ENCODE measurements at regions not wholly inside any gene's neighbourhood (a gene's known extent, or its start where the extent isn't known, plus 50 kb on each side); places are given as distances from the start of the nearest gene placed in this dataset.
"Not testable (repeated sequence)": the region's sequence is repeated elsewhere in the genome, so short reads cannot be mapped to it uniquely, and the experiment has no call there.

DNA sequence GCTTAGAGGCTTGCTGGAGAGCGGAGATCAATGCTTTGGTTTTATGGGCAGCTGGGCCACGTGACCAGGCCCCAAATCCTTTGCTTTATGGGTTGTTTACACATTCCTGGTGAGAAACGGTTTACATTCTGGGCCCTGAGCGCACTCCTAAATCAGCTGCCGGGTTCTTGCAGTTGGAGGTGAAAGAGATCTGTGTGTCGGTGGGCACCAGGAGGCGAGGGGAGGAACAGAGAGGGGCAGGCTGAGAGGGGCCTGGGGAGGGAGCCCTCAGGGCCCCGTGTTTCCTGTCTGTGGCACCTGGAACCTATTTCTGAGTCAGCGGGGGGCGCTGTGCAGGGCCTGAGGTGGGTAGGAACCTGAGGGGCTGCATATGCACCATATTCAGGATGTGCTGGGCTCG, 63.5 kb upstream of the HAND1 start:
- H3K27me3 ChIP-seq (ENCODE audit: insufficient read depth, low read length), result peaks cover 15% of the 10 kb centered on the region
- H3K4me3 ChIP-seq (ENCODE audit: low read length), result no peak overlapping the region
- no peaks in the 10 kb centered on the region for H3K36me3 ChIP-seq (ENCODE audit: insufficient read depth, low read depth, low read length)
- H3K9me3 ChIP-seq (ENCODE audit: insufficient read depth, low read depth, low read length), result no peaks in the 10 kb centered on the region
- no peak overlapping the region for H3K27ac ChIP-seq (ENCODE audit: low read length)
- no peak overlapping the region for H3K9ac ChIP-seq (ENCODE audit: low read depth, low read length)
- H3K4me1 ChIP-seq (ENCODE audit: insufficient read depth, low read length), result peaks cover 9% of the 10 kb centered on the region; the same call in 1 of the 2 replicates

GRCh38 chr5:154540600-154540999, 62.6 kb upstream of the HAND1 start:
- Histone ChIP-seq H3K27ac (ENCODE audit: low read length) (no peak overlapping the region), H3K36me3 (ENCODE audit: insufficient read depth, low read depth, low read length) (no peaks in the 10 kb centered on the region), H3K9ac (ENCODE audit: low read depth, low read length) (no peak overlapping the region)

GRCh38 chr5:154538492-154538891, 60.5 kb upstream of the HAND1 start:
- peaks cover 15% of the 10 kb centered on the region for H3K27me3 ChIP-seq (ENCODE audit: insufficient read depth, low read length)
- no peak overlapping the region for H3K4me3 ChIP-seq (ENCODE audit: low read length)
- no peaks in the 10 kb centered on the region for H3K36me3 ChIP-seq (ENCODE audit: insufficient read depth, low read depth, low read length)
- H3K9me3 ChIP-seq (ENCODE audit: insufficient read depth, low read depth, low read length), result no peaks in the 10 kb centered on the region
- no peak overlapping the region for H3K27ac ChIP-seq (ENCODE audit: low read length)
- H3K4me1 ChIP-seq (ENCODE audit: insufficient read depth, low read length), result peaks cover 9% of the 10 kb centered on the region; the same call in 1 of the 2 replicates
- no peak overlapping the region for H3K9ac ChIP-seq (ENCODE audit: low read depth, low read length)

More at GRCh38 chr5:154540600-154540999, 62.6 kb upstream of the HAND1 start:
- H3K4me1 ChIP-seq (ENCODE audit: insufficient read depth, low read length), result peaks cover 9% of the 10 kb centered on the region; the same call in 1 of the 2 replicates
- H3K9me3 ChIP-seq (ENCODE audit: insufficient read depth, low read depth, low read length), result no peaks in the 10 kb centered on the region
- H3K27me3 ChIP-seq (ENCODE audit: insufficient read depth, low read length), result peaks cover 15% of the 10 kb centered on the region
- H3K4me3 ChIP-seq (ENCODE audit: low read length), result no peak overlapping the region

DNA sequence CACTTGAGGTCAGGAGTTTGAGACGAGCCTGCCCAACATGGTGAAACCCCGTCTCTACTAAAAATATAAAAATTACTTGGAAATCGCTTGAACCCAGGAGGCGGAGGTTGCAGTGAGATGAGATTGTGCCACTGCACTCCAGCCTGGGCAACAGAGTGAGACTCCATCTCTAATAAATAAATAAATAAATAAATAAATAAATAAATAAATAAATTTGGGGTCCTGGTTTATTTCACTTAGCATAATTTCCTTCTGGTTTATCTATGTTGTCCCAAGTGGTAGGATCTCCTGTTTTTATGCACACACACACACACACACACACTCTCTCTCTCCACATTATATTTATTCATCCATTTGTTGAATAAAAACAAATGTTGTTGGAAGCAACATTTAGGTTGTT, 58.4 kb upstream of the HAND1 start:
- not testable (repeated sequence) for H3K36me3 ChIP-seq (ENCODE audit: insufficient read depth, low read depth, low read length); H3K4me1 ChIP-seq (ENCODE audit: insufficient read depth, low read length); H3K9me3 ChIP-seq (ENCODE audit: insufficient read depth, low read depth, low read length); H3K9ac ChIP-seq (ENCODE audit: low read depth, low read length); H3K27ac ChIP-seq (ENCODE audit: low read length); H3K4me3 ChIP-seq (ENCODE audit: low read length); H3K27me3 ChIP-seq (ENCODE audit: insufficient read depth, low read length)

DNA sequence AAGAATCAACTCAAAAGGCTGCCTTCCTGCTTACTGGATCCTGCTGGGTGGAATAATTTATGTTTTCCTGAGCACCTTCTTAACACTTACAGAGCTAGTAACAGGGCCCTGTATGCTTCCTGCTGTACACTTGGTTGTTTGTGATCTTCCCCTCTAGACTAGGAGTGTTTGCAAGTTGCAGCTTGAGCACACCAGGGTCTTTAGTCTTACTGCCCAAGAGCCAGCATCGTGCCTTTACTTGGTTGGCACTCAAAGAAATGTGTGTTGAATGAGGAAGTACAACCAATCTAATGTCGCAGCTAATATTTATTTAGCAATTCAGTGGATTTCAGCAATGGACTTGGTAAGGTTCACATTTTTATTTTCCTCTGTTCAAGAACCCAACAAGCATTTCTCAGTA, 57.5 kb upstream of the HAND1 start:
- no peaks in the 10 kb centered on the region for H3K4me1 ChIP-seq (ENCODE audit: insufficient read depth, low read length)
- no peaks in the 10 kb centered on the region for H3K27me3 ChIP-seq (ENCODE audit: insufficient read depth, low read length)
- no peaks in the 10 kb centered on the region for H3K9me3 ChIP-seq (ENCODE audit: insufficient read depth, low read depth, low read length)
- H3K4me3 ChIP-seq (ENCODE audit: low read length), result no peak overlapping the region
- H3K27ac ChIP-seq (ENCODE audit: low read length), result no peak overlapping the region
- no peaks in the 10 kb centered on the region for H3K36me3 ChIP-seq (ENCODE audit: insufficient read depth, low read depth, low read length)
- H3K9ac ChIP-seq (ENCODE audit: low read depth, low read length), result no peak overlapping the region

DNA sequence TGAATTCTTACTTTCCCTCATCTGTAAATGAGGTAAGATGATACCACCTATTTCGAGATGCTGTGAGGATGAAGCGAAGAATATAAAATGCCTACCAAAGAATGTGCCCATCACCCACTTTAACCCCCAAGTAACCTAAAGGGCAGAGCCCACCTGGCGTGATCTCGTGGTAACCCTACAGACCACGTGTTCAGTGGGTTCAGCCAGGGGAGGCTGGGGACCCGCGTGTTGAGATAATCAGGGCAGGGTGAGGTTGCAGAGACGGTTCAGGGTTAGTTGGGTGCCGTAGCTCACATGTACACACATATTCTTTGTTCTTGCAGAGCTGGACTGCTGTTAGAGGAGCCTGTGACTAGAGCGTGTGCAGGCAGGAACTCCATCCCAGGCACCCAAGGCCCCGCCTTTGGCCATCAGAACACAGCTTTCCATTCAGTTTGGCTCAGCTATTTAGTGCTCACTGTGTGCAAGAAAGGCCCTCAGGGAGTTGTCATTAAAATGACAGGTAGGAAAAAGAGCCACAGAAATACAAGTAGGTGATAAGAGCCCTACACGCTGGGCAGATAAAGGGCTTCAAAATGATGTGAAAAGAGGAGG, 56.5 kb upstream of the HAND1 start:
- Histone ChIP-seq H3K27ac (ENCODE audit: low read length) (no peak overlapping the region), H3K9ac (ENCODE audit: low read depth, low read length) (no peak overlapping the region), H3K36me3 (ENCODE audit: insufficient read depth, low read depth, low read length) (no peaks in the 10 kb centered on the region), H3K4me3 (ENCODE audit: low read length) (no peak overlapping the region), H3K27me3 (ENCODE audit: insufficient read depth, low read length) (no peaks in the 10 kb centered on the region), H3K9me3 (ENCODE audit: insufficient read depth, low read depth, low read length) (no peaks in the 10 kb centered on the region), H3K4me1 (ENCODE audit: insufficient read depth, low read length) (no peaks in the 10 kb centered on the region)

GRCh38 chr5:154529282-154529681, 51.3 kb upstream of the HAND1 start:
- no peak overlapping the region for H3K4me3 ChIP-seq (ENCODE audit: low read length)
- H3K36me3 ChIP-seq (ENCODE audit: insufficient read depth, low read depth, low read length), result no peaks in the 10 kb centered on the region
- no peak overlapping the region for H3K9ac ChIP-seq (ENCODE audit: low read depth, low read length)
- no peak overlapping the region for H3K27ac ChIP-seq (ENCODE audit: low read length)
- no peaks in the 10 kb centered on the region for H3K4me1 ChIP-seq (ENCODE audit: insufficient read depth, low read length)
- no peaks in the 10 kb centered on the region for H3K9me3 ChIP-seq (ENCODE audit: insufficient read depth, low read depth, low read length)
- H3K27me3 ChIP-seq (ENCODE audit: insufficient read depth, low read length), result no peaks in the 10 kb centered on the region

DNA sequence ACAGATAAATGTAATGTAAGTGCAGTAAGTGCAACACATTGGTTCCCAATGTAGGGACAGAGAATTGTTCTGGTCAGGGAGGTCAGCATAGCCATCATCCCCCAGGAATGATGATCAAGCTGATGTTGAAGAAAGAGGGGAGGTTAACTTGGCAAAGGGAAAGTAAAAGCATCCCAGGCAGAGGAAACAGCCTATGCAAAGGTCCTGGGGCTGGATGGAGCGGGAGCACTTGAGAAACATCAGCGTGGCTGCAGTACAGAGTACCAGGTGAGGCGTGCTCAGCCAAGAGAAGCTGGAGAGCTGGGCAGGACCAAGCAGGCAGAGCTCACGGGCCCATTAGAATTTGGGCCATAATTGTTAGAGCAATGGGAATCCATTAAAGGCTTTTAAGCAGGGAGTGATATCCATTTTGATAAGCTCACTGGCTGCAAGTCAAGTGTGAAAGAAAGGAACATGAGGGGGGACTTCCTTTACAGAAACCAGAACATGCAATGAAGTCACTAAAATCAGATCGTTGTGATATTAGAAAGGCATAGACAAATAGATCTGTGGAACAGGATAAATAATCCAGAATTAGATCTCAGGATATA, 50.1 kb upstream of the HAND1 start:
- H3K4me1 ChIP-seq (ENCODE audit: insufficient read depth, low read length), result no peaks in the 10 kb centered on the region
- H3K27me3 ChIP-seq (ENCODE audit: insufficient read depth, low read length), result 0 out of 2 replicates have a peak, but pooled peaks cover 5% of the 10 kb centered on the region
- H3K4me3 ChIP-seq (ENCODE audit: low read length), result no peak overlapping the region
- no peaks in the 10 kb centered on the region for H3K36me3 ChIP-seq (ENCODE audit: insufficient read depth, low read depth, low read length)
- H3K9ac ChIP-seq (ENCODE audit: low read depth, low read length), result no peak overlapping the region
- H3K27ac ChIP-seq (ENCODE audit: low read length), result no peak overlapping the region
- no peaks in the 10 kb centered on the region for H3K9me3 ChIP-seq (ENCODE audit: insufficient read depth, low read depth, low read length)

All from iPS-20b (cell line).